Frontal cortex (tissue), 3 donors: ENCODE measurements at regions not wholly inside any gene's neighbourhood (a gene's known extent, or its start where the extent isn't known, plus 50 kb on each side); places are given as distances from the start of the nearest gene placed in this dataset.

Source experiments
- DNase-seq, 2 donors: peaks; one replicate each; pipeline ENCODE4 v3.0.0; 2012; ENCODE audit warnings: low spot score in 2 of 2
- FAIRE-seq: peaks from 2 replicates; lab custom pipeline; 2012; peaks lifted over from hg19 to GRCh38; lab: Jason Lieb, UNC
- donor health status: control.
- donor health status: control.
- donor health status: control.

DNA sequence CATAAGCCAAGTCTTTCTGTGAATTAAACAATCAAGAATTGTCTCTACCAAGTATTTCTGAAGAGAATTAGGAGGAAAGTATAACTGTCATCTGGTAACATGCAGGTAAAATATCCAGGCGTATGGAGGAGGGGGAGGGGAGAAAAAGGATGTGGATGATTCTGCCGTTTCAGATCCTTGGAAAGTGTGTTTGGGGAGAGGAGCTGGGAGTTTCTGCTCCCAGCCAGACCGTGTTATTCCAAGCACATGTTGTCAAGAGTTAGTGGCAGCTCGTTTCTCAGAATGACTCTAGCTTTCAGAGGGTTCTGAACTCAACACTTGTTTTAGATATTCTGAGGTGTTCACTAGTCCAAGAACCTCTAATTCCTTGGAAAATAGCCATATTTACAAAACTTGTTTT lies 137.6 kb downstream of the FAM124B start:
- no peak for FAIRE-seq
- DNase-seq = no peak

DNA sequence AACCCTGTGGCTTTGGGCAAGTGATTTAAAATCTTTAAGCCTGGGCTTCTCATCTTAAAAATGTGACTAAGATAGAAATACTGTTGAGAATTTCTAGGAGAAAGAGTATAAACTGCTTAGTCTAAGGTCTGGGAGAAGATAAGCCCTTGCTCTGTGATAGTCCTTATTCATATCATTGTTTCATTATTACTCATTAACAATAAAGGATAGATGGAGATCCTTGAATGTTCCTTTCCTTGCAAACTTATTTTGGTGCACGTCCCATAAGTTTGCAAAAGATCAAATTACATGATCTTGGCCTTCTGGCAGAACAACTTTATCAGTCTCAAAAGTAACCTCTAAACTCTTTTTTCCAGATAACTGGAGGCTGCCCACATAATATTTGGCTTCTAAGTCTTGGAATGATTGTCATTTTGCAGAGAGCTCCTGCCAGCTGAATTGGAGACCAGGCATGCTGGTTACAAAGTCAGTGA lies 138.3 kb downstream of the FAM124B start:
- FAIRE-seq = no peak

DNA sequence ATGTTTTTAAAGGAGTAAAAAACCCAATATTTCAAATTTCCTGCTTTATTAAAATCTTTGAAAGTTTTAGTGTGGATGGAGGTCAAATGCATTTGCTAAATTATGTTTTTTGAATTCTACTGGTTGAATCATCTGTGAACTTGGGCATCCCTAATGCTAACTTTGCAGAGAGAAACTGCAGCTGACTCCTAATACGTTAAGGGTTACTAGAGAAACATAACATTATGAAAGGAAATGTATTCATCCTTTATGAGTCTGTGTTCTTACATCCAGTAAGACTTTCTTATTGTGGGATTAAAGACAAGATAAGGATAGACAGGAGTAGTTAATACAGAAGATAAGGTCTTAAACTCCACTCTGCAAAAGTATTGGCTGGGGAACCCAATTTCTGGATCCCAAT lies 140.6 kb downstream of the FAM124B start:
- DNase-seq (no peak), FAIRE-seq (no peak)

More for the DNA sequence above, 138.3 kb downstream of the FAM124B start:
- DNase-seq = no peak

DNA sequence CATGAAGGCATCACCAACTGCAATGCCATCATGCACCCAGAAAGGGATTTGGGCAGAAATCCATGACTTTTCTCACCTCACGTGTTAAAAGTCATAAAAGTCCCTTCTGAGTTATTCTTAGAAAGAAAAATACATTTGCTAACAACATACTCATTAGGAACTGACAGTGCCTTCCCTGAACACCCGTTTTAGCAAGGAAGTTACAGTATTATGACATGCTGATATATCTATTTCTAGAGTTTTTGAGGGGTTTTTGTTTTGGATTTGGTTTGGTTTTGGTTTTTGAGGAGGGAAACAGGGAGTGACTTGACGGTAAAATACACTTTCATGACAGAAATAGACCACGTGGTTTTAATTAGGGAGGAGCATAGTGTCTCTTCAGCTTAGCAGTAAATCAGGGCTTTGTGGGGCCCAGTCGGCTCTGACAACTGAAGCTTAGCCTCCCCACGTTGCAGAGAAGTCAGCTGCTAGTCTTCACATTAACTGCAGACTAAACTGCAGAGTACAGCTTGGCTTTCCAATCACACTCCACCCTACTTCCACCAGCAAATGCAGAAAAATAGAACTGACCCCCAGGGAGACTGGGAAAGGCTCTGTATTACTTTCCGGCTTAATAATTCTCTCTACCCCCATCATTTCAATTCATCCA lies 141.4 kb downstream of the FAM124B start:
- FAIRE-seq = no peak
- no peak for DNase-seq

DNA sequence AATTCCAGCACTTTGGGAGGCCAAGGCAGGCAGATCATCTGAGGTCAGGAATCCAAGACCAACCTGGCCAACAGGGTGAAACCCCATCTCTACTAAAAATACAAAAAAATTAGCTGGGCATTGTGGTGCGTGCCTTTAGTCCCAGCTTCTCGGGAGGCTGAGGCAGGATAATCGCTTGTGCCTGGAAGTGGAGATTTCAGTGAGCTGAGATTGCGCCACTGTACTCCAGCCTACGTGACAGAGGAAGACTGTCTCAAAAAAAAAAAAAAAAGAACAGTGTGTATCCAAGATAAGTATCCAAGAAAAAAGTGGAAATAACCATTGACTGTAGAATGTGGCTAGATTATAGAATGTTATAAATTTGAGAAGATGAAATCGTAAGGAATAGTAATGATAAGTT lies 142.1 kb downstream of the FAM124B start:
- no peak for FAIRE-seq
- DNase-seq = no peak

DNA sequence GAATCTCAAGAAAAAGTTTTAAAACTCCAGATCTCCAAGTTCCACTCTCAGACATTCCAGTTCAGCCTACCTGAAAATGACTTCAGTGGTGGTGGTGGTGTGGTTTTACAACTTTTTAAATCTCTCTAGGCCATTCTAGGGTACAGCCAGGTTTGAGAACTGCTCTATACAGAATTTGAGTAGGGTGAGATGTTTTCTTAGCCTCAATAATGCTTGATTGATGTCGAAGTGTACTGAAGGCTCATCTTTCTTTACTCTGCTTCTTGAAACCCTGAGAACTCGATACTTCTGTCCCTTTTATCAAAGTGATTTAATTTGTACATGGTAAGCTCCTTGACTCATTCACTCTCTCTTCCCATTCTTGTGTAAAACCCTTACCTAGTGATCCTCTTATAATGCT lies 143.8 kb downstream of the FAM124B start:
- DNase-seq (no peak), FAIRE-seq (no peak)

DNA sequence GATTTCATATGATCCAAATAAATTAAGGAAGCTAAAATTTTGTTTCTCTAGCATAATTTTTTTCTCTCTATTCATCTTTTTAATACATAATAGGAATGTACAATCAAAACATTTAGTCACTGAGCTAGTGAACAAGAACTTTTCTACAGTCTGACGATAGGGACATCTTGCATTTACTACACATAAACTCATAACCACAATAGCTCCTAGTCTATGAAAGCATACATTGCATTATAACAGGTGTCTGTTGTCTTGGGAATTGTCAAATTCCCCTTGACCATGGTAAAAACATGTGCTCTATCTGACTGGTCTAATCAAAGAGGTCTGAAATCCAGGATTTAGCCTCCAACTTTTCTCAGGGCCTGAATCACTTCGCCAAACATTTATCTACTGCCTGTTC lies 144.8 kb downstream of the FAM124B start:
- FAIRE-seq (no peak), DNase-seq (no peak)

DNA sequence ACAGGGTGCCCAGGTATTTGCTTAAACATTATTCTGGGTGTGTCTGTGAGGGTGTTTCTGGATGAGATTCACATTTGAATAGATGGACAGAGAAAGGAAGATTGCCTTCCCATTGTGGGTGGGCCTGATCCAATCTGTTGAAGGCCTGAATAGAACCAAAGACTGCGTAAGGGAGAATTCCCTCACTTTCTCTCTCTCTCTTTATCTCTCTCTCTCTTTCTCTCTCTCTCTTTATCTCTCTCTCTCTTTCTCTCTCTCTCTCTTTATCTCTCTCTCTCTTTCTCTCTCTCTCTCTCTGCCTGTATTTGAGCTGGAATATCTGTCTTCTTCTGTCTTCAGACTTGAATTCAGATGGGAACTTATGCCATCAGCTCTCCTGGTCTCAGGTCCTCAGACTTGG lies 148.4 kb downstream of the FAM124B start:
- FAIRE-seq = no peak
- DNase-seq = no peak

DNA sequence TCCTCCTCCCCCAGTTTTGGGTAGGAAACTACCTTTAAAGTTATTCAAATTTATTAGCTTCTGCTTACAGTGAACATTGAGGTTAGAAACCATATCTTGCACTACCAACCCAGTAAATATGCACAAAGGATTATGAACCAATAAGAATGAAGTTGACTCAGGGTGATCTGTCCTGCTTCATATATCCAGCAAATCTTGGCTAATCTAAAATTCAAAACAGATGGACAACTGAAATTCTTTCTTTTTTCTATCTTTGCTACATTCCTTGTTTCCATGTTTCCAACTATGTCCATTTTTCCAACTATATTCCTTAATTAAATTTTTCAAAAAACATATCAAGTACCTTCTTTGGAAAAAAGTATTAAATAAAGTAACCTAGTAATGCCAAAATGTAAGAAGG lies 149.3 kb downstream of the FAM124B start:
- no peak for FAIRE-seq
- no peak for DNase-seq

DNA sequence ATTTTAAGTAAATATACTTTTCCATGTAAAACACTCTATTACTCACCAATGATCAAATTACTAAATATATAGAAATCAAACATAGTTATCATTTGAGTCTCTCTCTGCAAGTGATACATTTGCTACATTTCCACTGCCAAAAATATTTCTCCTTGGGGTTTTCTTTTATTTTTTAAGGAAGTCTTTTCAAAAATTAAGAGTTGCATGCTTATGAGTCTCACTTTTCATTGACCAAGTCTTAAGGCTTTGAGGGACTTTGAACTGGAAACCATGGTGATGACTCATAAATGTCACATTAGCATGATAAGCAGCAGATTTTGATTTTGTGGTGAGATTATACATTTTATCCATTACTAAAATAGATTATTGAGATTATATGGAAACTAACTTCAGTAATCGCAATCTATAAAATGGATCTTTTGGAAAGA lies 152.9 kb downstream of the FAM124B start:
- FAIRE-seq (no peak), DNase-seq (no peak)

DNA sequence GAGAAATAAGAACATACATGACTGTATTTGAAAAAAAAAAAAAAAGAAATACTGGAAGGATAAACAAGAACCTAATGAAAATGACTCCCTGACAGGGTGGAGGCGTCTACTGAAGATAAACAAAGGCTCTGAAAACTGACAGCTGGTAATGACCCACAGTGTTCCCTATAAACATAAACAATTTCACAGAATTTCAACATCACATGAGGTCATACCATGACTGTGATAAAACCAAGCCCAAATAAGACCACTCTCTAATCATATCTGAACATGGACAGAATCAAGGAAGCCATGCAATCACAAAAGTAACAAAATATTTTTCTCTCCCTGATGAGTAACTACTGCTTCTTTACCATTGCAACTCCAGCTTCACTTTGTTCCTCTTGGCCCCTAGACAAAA lies 159.3 kb downstream of the FAM124B start:
- no peak for FAIRE-seq
- no peak for DNase-seq

DNA sequence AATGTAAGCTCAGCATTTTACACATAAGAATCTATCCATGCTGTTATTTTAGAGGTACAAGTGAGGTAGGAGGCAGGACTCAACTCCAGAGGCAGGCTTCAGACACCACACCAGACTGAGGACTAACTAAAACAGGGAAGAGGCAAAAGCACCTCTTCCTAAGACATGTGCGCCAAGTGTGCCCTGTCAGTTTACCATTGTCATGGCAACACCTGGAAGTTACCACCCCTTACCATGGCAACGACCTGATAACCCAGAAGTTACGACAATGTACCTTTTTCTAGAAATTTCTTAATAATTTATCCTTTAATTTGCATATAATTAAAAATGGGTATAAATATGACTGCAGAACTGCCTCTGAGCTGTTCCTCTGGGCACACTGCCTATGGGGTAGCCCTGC lies 160.1 kb downstream of the FAM124B start:
- FAIRE-seq (no peak), DNase-seq (no peak)

DNA sequence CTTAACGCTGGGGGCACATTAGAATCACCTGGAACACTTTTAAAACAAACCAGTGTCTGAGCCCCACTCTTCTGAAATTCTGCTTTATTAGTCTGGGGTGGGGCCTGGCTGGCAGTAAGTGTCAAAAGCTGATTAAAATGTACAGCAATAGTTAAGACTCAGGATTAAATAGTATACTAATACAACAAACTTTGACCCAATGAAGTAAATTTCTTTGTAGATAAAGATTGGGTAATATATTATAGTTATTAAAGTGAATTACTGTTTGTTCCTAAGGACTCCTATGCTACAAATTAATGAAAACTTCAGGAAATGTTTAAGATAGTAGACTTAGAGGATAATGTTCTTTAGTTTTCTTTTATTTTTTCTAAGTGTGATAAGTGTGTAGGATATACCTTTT lies 160.9 kb downstream of the FAM124B start:
- FAIRE-seq = no peak
- no peak for DNase-seq

DNA sequence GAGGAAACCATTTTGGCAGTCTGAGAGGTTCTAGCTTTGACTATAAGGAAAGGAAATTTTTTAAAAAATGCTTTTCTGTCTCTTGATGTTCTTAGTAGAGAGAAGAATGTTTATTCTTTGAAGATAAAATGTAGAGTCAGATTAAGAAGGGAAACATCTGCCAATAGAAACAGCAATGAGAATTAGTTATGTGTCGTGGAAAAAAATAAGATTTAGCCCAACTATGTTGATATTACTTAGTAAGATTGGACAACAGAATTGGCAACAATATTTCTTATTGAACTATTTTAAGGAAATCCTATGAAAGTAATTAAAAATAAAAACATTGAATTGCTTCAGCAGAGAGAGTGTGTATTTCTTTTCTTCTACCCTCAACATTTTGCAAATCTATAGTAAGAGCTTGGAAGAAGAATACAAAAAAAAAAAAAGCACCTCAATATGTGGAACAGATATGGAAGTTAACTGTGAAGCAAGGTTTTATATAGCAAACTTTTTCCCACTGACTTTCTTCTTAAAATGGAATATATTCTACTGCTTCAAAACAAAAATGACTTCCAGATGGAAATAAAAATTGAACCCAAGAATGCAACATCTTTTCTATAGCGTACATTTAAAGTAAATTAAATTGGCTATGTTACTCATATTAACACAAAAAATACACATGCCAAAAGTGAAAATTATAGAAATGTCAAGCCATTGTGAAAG lies 177.9 kb downstream of the FAM124B start:
- no peak for FAIRE-seq
- no peak for DNase-seq

DNA sequence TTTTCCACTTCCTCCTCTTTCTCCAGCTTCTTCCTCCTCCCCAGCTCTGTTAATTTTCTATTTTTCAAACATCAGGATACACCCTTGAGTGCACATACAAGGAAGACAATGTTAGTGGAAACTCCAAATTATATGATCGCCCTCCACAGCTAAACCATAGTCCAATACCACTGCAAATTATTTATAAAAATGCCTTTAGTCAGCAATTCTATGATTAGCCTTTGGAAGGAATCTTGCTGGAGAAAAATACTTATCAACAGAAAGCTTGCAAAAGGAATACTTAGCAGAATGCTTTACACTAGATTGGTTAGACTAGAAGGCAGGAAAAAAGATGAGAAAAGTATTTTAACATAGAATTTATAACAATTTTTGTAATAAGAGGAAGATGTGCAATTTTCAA lies 178.9 kb downstream of the FAM124B start:
- FAIRE-seq = no peak
- no peak for DNase-seq

DNA sequence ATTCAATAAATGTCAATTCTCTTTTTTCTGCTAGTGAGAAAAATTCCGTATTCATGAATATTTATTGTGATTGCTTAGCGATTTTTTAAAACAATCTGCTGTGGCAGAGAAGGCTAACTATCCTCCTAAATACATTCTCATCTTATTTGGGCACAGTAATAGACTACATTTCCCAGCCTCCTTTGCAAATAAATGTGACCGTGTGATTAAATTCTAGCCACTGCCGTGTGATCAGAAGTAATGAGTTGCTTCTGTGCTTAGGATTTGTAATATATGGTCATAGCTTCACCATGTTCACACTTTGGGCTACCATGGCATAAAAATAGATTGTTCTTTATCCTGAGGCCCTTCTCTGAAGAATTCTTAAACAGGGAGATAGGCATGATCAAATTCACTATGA lies 179.6 kb downstream of the FAM124B start:
- DNase-seq = no peak
- FAIRE-seq = no peak

DNA sequence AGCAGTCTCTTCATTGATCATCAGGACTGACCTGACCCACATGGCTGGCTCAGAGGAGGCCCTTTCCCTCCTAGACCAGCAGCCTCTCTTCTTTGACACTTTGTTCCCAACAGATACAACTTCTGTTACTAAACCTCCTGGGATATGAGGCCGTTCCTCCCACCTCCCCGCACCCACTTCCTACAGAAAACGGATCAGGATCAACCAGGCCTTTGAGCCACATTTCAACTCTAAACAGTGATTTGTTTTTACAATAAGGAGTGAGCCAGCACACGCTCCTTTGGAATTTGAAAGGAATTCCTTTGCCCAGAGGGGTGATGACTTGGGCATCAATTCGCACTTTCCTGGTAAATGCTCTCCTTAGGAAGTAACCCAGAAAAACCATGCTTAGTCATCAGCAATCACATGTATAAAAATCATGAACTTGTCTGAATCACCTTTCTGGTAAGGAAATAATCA lies 180.4 kb downstream of the FAM124B start:
- FAIRE-seq = no peak

DNA sequence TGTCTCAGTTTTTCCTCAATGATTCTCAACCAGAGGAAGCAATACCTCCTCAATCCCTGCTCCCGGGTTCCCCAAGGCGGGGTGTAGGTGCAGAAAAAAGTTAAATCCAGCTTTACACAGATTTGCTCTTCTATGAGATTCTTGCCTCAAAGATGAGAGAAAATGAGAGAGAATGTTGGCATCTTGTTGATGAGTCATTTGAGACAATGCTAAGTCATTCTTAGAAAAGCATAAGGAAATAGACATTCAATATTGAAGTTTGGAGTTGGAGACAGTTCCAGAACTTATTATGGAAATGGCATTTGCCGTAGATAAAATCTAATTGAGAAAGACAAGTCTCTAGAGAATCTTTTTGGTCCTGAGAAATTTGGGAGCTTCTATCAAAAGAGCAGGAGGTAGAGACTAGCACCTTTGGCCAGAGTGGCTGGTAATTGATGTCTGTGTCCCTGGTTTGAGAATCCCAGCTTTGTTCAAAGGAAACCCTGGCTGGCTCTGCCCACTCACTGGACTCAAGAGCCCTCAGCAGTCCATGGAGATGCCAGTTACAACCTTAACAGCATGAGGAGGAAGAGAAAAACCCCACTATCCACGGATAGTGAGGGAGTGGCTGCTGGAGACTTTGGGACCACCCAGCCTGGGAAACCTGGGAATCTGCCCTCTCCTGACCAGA lies 181.2 kb downstream of the FAM124B start:
- DNase-seq (no peak), FAIRE-seq (no peak)

More for the DNA sequence above, 180.4 kb downstream of the FAM124B start:
- no peak for DNase-seq

DNA sequence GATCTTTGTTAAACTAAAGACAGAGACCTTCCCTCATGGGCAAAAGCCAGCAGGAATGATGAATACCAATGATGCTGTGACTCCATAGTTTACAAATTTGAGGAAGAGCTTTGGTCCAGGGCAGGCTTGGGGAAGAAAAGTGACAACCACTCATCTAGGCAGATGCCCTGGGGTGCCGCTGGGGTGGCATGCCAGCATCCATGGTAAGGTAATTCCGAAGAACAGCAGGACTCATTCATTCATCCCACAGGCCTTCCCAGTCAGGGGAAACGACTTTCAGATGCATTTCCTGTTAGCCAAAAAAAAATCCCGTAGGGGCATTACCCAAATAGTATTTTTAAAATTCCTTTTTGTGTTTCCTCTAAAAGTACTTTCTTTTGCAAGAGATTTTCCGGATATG lies 180.7 kb upstream of the SERPINE2 start:
- FAIRE-seq (no peak), DNase-seq (no peak)

DNA sequence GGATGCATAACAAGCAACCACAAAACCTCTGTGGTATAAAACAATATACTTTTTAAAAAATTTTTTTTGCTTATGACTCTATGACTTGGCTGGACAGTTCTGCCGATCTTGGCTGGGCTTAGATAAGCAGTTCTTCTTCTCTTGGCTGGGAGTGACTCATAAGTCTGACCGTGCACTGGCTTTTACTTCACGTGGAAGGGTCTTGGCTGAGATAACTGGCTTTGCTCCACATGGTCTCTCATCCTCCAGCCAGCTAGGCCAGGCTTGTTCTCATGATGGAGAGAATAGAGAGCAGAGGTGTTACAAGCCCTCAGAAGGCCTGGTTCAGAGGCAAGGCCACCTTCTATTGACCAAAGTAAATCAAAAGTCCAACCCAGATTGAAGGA lies 178.9 kb upstream of the SERPINE2 start:
- DNase-seq = no peak
- FAIRE-seq = no peak
